Adipocyte (in vitro differentiated cells): ENCODE measurements at regions not wholly inside any gene's neighbourhood (a gene's known extent, or its start where the extent isn't known, plus 50 kb on each side); places are given as distances from the start of the nearest gene placed in this dataset.

Experiments used
- DNase-seq: peaks from one replicate; pipeline ENCODE4 v3.0.0-alpha.2; 2015; ENCODE audit warnings: low read depth
- H3K27me3 ChIP-seq: replicated peaks from 2 replicates; pipeline ENCODE4 v1.7.0; 2013; ENCODE audit warnings: mild to moderate bottlenecking, low read length, moderate library complexity; ENCODE audit not compliant: control insufficient read depth, insufficient read depth
- H3K36me3 ChIP-seq: 2 replicates; pipeline ENCODE4 v1.7.0; 2013; ENCODE audit warnings: low read length, mild to moderate bottlenecking, moderate library complexity; ENCODE audit not compliant: control insufficient read depth, insufficient read depth, severe bottlenecking
- H3K4me1 ChIP-seq: 2 replicates; pipeline ENCODE4 v1.7.0; 2013; ENCODE audit warnings: mild to moderate bottlenecking, low read length, moderate library complexity; ENCODE audit not compliant: control insufficient read depth, insufficient read depth
- H3K4me3 ChIP-seq: 2 replicates; pipeline ENCODE4 v1.7.0; 2013; ENCODE audit warnings: mild to moderate bottlenecking, low read length, moderate library complexity
- H3K9ac ChIP-seq: 2 replicates; pipeline ENCODE4 v1.7.0; 2013; ENCODE audit warnings: mild to moderate bottlenecking, low read length, moderate library complexity
- H3K9me3 ChIP-seq: 2 replicates; pipeline ENCODE4 v1.7.0; 2013; ENCODE audit warnings: mild to moderate bottlenecking, low read length, moderate library complexity; ENCODE audit not compliant: control insufficient read depth

GRCh38 chr3:41030220-41030619, 169.1 kb upstream of the CTNNB1 start:
- Histone ChIP-seq H3K9ac (no peak overlapping the region), H3K4me3 (no peak overlapping the region), H3K27me3 (no peaks in the 10 kb centered on the region), H3K9me3 (peaks cover 4% of the 10 kb centered on the region), H3K36me3 (no peaks in the 10 kb centered on the region), H3K4me1 (peaks cover 7% of the 10 kb centered on the region)
- no peak for DNase-seq

- no peak overlapping the region for H3K9ac ChIP-seq
- H3K9me3 ChIP-seq = peaks cover 4% of the 10 kb centered on the region
Observed at GRCh38 chr3:41031401-41031800, 167.9 kb upstream of the CTNNB1 start.

GRCh38 chr3:41033956-41034519, 165.3 kb upstream of the CTNNB1 start:
- Histone ChIP-seq H3K4me3 (no peak overlapping the region), H3K27me3 (peaks cover 16% of the 10 kb centered on the region), H3K36me3 (no peaks in the 10 kb centered on the region), H3K4me1 (no peaks in the 10 kb centered on the region), H3K9ac (no peak overlapping the region), H3K9me3 (peaks cover 4% of the 10 kb centered on the region)
- DNase-seq = no peak

More at GRCh38 chr3:41031401-41031800, 167.9 kb upstream of the CTNNB1 start:
- H3K4me3 ChIP-seq = no peak overlapping the region
- H3K27me3 ChIP-seq = peaks cover 4% of the 10 kb centered on the region
- H3K36me3 ChIP-seq = no peaks in the 10 kb centered on the region
- no peak for DNase-seq
- peaks cover 4% of the 10 kb centered on the region for H3K4me1 ChIP-seq

- H3K27me3 ChIP-seq = peaks cover 16% of the 10 kb centered on the region
- no peaks in the 10 kb centered on the region for H3K36me3 ChIP-seq
- H3K9ac ChIP-seq = no peak overlapping the region
- H3K9me3 ChIP-seq = peaks cover 4% of the 10 kb centered on the region
- DNase-seq = no peak
- H3K4me3 ChIP-seq = no peak overlapping the region
- H3K4me1 ChIP-seq = no peaks in the 10 kb centered on the region
Observed at GRCh38 chr3:41035456-41036022, 163.8 kb upstream of the CTNNB1 start.

- Histone ChIP-seq H3K27me3 (peaks cover 16% of the 10 kb centered on the region), H3K36me3 (no peaks in the 10 kb centered on the region), H3K4me3 (no peak overlapping the region), H3K9me3 (peaks cover 4% of the 10 kb centered on the region), H3K9ac (no peak overlapping the region), H3K4me1 (no peaks in the 10 kb centered on the region)
- DNase-seq = no peak
Observed at GRCh38 chr3:41037651-41038334, 161.5 kb upstream of the CTNNB1 start.

- Histone ChIP-seq H3K36me3 (no peaks in the 10 kb centered on the region), H3K27me3 (peaks cover 16% of the 10 kb centered on the region), H3K4me3 (no peak overlapping the region), H3K9ac (no peak overlapping the region), H3K9me3 (no peaks in the 10 kb centered on the region), H3K4me1 (no peaks in the 10 kb centered on the region)
- no peak for DNase-seq
Observed at GRCh38 chr3:41040256-41040655, 159.0 kb upstream of the CTNNB1 start.

GRCh38 chr3:41041462-41041861, 157.8 kb upstream of the CTNNB1 start:
- no peak overlapping the region for H3K9ac ChIP-seq
- H3K9me3 ChIP-seq = no peaks in the 10 kb centered on the region
- H3K4me3 ChIP-seq = no peak overlapping the region

GRCh38 chr3:41041899-41042298, 157.4 kb upstream of the CTNNB1 start:
- Histone ChIP-seq H3K4me1 (no peaks in the 10 kb centered on the region), H3K9me3 (peaks cover 1% of the 10 kb centered on the region), H3K27me3 (peaks cover 13% of the 10 kb centered on the region), H3K9ac (no peak overlapping the region), H3K4me3 (no peak overlapping the region), H3K36me3 (no peaks in the 10 kb centered on the region)
- no peak for DNase-seq

More at GRCh38 chr3:41041462-41041861, 157.8 kb upstream of the CTNNB1 start:
- Histone ChIP-seq H3K36me3 (no peaks in the 10 kb centered on the region), H3K4me1 (no peaks in the 10 kb centered on the region), H3K27me3 (peaks cover 13% of the 10 kb centered on the region)
- DNase-seq = no peak

- Histone ChIP-seq H3K9me3 (peaks cover 7% of the 10 kb centered on the region), H3K4me3 (no peak overlapping the region), H3K27me3 (no peaks in the 10 kb centered on the region), H3K36me3 (no peaks in the 10 kb centered on the region), H3K4me1 (no peaks in the 10 kb centered on the region), H3K9ac (no peak overlapping the region)
- no peak for DNase-seq
Observed at GRCh38 chr3:41044523-41044922, 154.8 kb upstream of the CTNNB1 start.

GRCh38 chr3:41045491-41045890, 153.8 kb upstream of the CTNNB1 start:
- H3K9ac ChIP-seq = no peak overlapping the region
- no peaks in the 10 kb centered on the region for H3K4me1 ChIP-seq
- DNase-seq = no peak
- no peaks in the 10 kb centered on the region for H3K27me3 ChIP-seq
- no peaks in the 10 kb centered on the region for H3K36me3 ChIP-seq
- peaks cover 7% of the 10 kb centered on the region for H3K9me3 ChIP-seq
- H3K4me3 ChIP-seq = no peak overlapping the region

- DNase-seq = no peak
- H3K27me3 ChIP-seq = no peaks in the 10 kb centered on the region
- H3K4me3 ChIP-seq = no peak overlapping the region
Observed at GRCh38 chr3:41050144-41050543, 149.2 kb upstream of the CTNNB1 start.

More at GRCh38 chr3:41050144-41050543, 149.2 kb upstream of the CTNNB1 start:
- Histone ChIP-seq H3K9me3 (peaks cover 7% of the 10 kb centered on the region), H3K36me3 (no peaks in the 10 kb centered on the region), H3K4me1 (no peaks in the 10 kb centered on the region), H3K9ac (no peak overlapping the region)
